ENCODE measurements at regions not wholly inside any gene's neighbourhood (a gene's known extent, or its start where the extent isn't known, plus 50 kb on each side); places are given as distances from the start of the nearest gene placed in this dataset.
"Not testable (repeated sequence)": the region's sequence is repeated elsewhere in the genome, so short reads cannot be mapped to it uniquely, and the experiment has no call there.

DNA sequence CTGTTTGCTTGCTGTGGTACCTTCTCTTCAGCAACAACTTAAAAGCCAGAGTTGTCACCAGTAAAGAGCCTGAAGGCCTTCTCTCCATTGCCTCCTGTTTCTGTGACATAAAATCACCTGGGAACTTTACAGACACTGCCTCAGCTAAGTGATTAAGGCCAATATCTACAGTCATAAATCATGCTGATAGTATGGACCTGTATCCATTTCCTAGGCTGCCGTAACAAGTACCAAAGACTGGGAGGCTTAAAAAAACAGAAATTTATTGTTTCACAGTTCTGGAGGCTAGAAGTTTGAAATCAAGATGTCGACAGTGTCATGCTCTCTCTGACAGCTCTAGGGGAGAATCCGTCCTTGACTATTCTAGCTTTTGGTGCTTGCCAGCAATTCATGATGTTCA is 108.4 kb upstream of the UNC5B start:
- H3K27me3 ChIP-seq: no peaks in the 10 kb centered on the region
- WGBS: 86% methylated on average over 3 of the region's 3 CpGs
- intact Hi-C loops (cut with DNase I): no loop called here
- no peaks in the 10 kb centered on the region for H3K9me3 ChIP-seq
- TF ChIP-seq EP300 (IDR thresholded peaks at IDR 0.05): no peak
- DNase-seq (ENCODE audit: extremely low spot score): no peak
- no peak overlapping the region for H3K4me3 ChIP-seq
- no peaks in the 10 kb centered on the region for H3K4me1 ChIP-seq
- H3K36me3 ChIP-seq: no peaks in the 10 kb centered on the region
- no peak overlapping the region for H3K27ac ChIP-seq (replicated peaks in 1 of 4)

DNA sequence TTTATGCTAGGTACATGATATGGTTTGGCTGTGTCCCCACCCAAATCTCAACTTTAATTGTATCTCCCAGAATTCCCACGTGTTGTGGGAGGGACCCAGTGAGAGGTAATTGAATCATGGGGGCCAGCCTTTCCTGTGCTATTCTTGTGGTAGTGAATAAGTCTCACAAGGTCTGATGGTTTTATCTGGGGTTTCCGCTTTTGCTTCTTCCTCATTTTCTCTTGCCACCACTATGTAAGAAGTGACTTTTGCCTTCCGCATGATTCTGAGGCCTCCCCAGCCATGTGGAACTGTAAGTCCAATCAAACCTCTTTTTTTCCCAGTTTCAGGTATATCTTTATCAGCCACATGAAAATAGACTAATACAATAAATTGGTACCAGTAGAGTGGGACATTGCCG is 106.2 kb upstream of the UNC5B start:
- DNase-seq (ENCODE audit: extremely low spot score); H3K9me3 ChIP-seq; intact Hi-C loops (cut with DNase I); H3K4me3 ChIP-seq; H3K27ac ChIP-seq (replicated peaks in 1 of 4); H3K27me3 ChIP-seq; H3K4me1 ChIP-seq; H3K36me3 ChIP-seq: not testable (repeated sequence)
- 75% methylated on average over 4 of the region's 4 CpGs for WGBS

DNA sequence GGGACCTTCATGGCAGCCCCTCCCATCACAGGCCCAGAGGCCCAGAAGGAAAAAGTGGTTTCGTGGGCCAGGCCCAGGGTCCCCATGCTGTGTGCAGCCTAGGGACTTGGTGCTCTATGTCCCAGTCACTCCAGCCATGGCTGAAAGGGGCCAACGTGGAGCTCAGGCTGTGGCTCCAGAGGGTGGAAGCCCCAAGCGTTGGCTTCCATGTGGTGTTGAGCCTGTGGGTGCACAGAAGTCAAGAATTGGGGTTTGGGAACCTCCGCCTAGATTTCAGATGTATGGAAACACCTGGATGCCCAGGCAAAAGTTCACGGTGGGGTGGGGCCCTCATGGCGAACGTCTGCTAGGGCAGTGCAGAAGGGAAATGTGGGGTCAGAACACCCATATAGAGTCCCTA is 105.3 kb upstream of the UNC5B start:
- H3K36me3 ChIP-seq; H3K4me3 ChIP-seq; H3K27me3 ChIP-seq; H3K9me3 ChIP-seq; H3K4me1 ChIP-seq; intact Hi-C loops (cut with DNase I); H3K27ac ChIP-seq (replicated peaks in 1 of 4); DNase-seq (ENCODE audit: extremely low spot score): not testable (repeated sequence)
- 91% methylated on average over 5 of the region's 7 CpGs for WGBS

DNA sequence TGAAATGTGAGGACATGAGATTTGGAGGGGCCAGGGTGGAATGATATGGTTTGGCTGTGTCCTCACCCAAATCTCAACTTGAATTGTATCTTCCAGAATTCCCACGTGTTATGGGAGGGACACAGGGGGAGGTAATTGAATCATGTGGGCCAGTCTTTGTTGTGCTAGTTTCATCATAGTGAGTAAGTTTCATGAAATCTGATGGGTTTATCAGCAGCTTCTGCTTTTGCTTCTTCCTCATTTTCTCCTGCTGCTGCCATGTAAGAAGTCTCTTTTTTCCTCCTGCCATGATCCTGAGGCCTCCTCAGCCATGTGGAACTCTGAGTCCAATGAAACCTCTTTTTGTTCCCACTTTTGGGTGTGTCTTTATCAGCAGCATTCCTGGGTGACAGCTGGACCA is 104.3 kb upstream of the UNC5B start:
- peaks cover 0 to 11% (median 7%) of the 10 kb centered on the region in 4 donors for H3K9me3 ChIP-seq
- H3K36me3 ChIP-seq; H3K27me3 ChIP-seq; H3K4me3 ChIP-seq; intact Hi-C loops (cut with DNase I); DNase-seq (ENCODE audit: extremely low spot score); H3K27ac ChIP-seq (replicated peaks in 1 of 4); H3K4me1 ChIP-seq: not testable (repeated sequence)
- WGBS: 77% methylated on average over 1 of the region's 1 CpG

DNA sequence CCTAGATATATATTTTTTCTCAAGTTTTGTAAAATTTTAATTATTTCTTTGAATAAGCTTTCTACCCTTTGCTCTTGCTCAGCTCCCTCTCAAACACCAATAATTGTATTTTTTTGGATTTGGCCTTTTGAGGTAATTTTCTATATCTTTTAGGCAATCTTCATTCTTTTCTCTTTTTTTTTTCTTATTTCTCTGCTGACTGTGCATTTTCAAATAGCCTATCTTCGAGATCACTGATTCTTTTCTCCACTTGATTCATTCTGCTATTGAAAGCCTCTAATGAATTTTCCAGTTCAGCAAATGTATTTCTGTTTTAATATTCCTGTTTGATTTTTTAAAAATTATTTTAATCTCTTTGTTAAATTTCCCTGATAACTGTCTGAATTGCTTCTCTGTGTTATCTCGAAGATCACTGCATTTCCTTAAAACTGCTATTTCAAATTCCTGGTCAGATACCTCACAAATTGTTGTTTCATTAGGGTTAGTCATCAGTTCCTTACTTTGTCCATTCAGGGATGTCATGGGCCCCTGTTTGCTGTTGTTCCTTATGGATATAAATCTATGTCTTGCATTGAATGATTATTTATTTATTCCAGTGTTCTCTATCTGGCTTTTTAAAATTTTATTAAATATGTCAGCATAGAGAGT is 100.1 kb upstream of the UNC5B start:
- no peaks in the 10 kb centered on the region for H3K27me3 ChIP-seq
- DNase-seq (ENCODE audit: extremely low spot score): no peak
- H3K4me3 ChIP-seq: no peak overlapping the region
- H3K4me1 ChIP-seq: no peaks in the 10 kb centered on the region
- TF ChIP-seq EP300 (IDR thresholded peaks at IDR 0.05) (no peak), POLR2AphosphoS5 (IDR thresholded peaks at IDR 0.05) (no peak), POLR2A (IDR thresholded peaks at IDR 0.05; ENCODE audit: low read depth) (no peak)
- TF ChIP-seq, protein P1, sequence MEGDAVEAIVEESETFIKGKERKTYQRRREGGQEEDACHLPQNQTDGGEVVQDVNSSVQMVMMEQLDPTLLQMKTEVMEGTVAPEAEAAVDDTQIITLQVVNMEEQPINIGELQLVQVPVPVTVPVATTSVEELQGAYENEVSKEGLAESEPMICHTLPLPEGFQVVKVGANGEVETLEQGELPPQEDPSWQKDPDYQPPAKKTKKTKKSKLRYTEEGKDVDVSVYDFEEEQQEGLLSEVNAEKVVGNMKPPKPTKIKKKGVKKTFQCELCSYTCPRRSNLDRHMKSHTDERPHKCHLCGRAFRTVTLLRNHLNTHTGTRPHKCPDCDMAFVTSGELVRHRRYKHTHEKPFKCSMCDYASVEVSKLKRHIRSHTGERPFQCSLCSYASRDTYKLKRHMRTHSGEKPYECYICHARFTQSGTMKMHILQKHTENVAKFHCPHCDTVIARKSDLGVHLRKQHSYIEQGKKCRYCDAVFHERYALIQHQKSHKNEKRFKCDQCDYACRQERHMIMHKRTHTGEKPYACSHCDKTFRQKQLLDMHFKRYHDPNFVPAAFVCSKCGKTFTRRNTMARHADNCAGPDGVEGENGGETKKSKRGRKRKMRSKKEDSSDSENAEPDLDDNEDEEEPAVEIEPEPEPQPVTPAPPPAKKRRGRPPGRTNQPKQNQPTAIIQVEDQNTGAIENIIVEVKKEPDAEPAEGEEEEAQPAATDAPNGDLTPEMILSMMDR (IDR thresholded peaks at IDR 0.05): no peak
- no peaks in the 10 kb centered on the region for H3K36me3 ChIP-seq
- intact Hi-C loops (cut with DNase I): no loop called here
- WGBS: 81% methylated on average over 2 of the region's 2 CpGs
- no peak overlapping the region for H3K27ac ChIP-seq (replicated peaks in 1 of 4)
- H3K9me3 ChIP-seq: peaks cover 0 to 30% (median 25%) of the 10 kb centered on the region in 4 donors

DNA sequence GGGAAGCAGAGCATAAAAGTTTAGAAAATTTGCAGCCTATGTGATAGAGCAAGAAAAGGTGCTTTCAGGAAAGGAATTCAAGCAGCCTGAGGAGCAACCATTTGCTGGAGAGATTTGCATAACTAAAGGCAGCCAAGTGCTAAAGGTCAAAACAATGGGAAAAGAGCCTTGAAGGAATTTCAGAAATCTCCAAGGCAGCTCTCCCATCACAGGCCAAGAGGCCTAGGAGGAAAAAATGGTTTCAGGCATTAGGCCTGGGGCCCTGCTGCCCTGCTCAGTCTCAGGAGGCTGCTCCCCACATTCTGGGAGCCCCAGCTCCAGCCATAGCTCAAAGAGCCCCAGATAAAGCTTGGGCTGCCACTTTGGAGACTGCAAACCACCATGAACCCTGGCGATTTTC is 95.9 kb upstream of the UNC5B start:
- DNase-seq (ENCODE audit: extremely low spot score): no peak

DNA sequence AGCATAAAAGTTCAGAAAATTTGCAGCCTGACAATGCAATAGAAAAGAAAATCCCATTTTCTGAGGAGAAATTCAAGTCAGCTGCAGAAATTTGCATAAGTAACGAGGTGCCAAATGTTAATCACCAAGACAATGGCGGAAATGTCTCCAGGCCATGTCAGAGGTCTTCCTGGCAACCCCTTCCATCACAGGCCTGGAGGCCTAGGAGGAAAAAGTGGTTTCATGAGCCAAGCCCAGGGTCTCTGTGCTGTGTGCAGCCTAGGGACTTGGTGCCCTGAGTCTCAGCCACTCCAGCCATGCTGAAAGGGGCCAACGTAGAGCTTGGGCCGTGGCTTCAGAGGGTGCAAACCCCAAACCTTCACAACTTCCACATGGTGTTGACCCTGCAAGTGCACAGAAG is 94.8 kb upstream of the UNC5B start:
- intact Hi-C loops (cut with DNase I); H3K4me3 ChIP-seq; H3K4me1 ChIP-seq; DNase-seq (ENCODE audit: extremely low spot score); H3K27me3 ChIP-seq; H3K27ac ChIP-seq (replicated peaks in 1 of 4); H3K36me3 ChIP-seq: not testable (repeated sequence)
- WGBS: 69% methylated on average over 3 of the region's 4 CpGs
- peaks cover 0 to 43% (median 26%) of the 10 kb centered on the region in 4 donors for H3K9me3 ChIP-seq

More for the DNA sequence above, 95.9 kb upstream of the UNC5B start:
- intact Hi-C loops (cut with DNase I): no loop called here
- no peak for TF ChIP-seq POLR2AphosphoS5 (IDR thresholded peaks at IDR 0.05)
- no peak for TF ChIP-seq POLR2A (IDR thresholded peaks at IDR 0.05; ENCODE audit: low read depth)
- TF ChIP-seq EP300 (IDR thresholded peaks at IDR 0.05): no peak
- TF ChIP-seq, protein P1 (IDR thresholded peaks at IDR 0.05): no peak
- Histone ChIP-seq H3K36me3 (no peaks in the 10 kb centered on the region), H3K9me3 (peaks cover 0 to 50% (median 30%) of the 10 kb centered on the region in 4 donors), H3K27me3 (no peaks in the 10 kb centered on the region), H3K27ac (replicated peaks in 1 of 4) (no peak overlapping the region), H3K4me1 (no peaks in the 10 kb centered on the region), H3K4me3 (no peak overlapping the region)
- no CpG with 5 or more reads among the region's 1 CpG for WGBS
